ENCODE measurements at regions not wholly inside any gene's neighbourhood (a gene's known extent, or its start where the extent isn't known, plus 50 kb on each side); places are given as distances from the start of the nearest gene placed in this dataset.

DNA sequence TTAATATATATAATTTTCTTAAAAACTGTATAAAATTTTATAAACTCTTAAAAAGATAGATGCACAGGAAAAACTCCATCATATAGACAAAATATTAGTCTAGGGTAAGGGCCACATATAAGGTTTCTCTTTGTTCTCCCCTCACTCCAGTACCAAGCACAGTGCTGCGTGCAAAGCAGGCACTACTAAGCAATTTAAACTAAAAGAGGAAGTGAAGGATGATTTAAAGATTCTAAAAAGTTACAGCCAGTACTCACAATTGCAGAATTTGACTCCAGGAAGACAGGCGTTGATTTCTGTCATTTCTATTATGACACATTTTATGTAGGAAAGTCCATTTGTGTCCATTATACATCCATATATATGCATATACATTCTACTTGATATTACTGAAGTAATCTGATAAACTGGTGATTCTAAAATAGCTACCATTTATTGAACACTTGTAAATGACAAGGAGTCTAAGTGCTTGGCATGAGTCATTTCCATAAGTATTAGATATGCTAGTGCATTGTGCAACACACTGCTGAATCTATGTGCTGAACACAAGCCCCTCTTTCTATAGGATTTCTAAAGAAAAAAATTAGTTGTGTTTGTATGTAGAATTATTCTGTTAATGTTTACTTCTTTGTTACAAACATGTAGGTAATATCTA lies 785.5 kb upstream of the ARRDC4 start:
- Histone ChIP-seq H3K79me2 (ENCODE audit: control insufficient read depth, low read length) (no peaks in the 10 kb centered on the region), H3K9me2 (replicated peaks; ENCODE audit: control insufficient read depth, low read length) (no peaks in the 10 kb centered on the region), H3K4me3 (ENCODE audit: low read length) (no peak overlapping the region), H3K9me3 (ENCODE audit: control insufficient read depth, insufficient read depth, low read length) (no peaks in the 10 kb centered on the region), H3K4me2 (ENCODE audit: low read length) (no peak overlapping the region), H3K27me3 (ENCODE audit: control insufficient read depth, low read length) (no peaks in the 10 kb centered on the region), H3K27ac (ENCODE audit: low read depth, low read length) (no peak overlapping the region), H3K36me3 (ENCODE audit: control insufficient read depth, low read length) (no peaks in the 10 kb centered on the region), H3K4me1 (ENCODE audit: control insufficient read depth, low read length) (no peaks in the 10 kb centered on the region), H3F3A (ENCODE audit: control insufficient read depth, insufficient read depth) (no peaks in the 10 kb centered on the region), H4K20me1 (ENCODE audit: control insufficient read depth, insufficient read depth, low read depth, low read length) (no peaks in the 10 kb centered on the region)
- TF ChIP-seq EZH2phosphoT487 (IDR thresholded peaks at IDR 0.05; ENCODE audit: borderline replicate concordance, low read length): no peak
- TF ChIP-seq, protein P1, sequence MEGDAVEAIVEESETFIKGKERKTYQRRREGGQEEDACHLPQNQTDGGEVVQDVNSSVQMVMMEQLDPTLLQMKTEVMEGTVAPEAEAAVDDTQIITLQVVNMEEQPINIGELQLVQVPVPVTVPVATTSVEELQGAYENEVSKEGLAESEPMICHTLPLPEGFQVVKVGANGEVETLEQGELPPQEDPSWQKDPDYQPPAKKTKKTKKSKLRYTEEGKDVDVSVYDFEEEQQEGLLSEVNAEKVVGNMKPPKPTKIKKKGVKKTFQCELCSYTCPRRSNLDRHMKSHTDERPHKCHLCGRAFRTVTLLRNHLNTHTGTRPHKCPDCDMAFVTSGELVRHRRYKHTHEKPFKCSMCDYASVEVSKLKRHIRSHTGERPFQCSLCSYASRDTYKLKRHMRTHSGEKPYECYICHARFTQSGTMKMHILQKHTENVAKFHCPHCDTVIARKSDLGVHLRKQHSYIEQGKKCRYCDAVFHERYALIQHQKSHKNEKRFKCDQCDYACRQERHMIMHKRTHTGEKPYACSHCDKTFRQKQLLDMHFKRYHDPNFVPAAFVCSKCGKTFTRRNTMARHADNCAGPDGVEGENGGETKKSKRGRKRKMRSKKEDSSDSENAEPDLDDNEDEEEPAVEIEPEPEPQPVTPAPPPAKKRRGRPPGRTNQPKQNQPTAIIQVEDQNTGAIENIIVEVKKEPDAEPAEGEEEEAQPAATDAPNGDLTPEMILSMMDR (IDR thresholded peaks at IDR 0.05; ENCODE audit: low read depth, low read length, poor library complexity, severe bottlenecking): no peak

DNA sequence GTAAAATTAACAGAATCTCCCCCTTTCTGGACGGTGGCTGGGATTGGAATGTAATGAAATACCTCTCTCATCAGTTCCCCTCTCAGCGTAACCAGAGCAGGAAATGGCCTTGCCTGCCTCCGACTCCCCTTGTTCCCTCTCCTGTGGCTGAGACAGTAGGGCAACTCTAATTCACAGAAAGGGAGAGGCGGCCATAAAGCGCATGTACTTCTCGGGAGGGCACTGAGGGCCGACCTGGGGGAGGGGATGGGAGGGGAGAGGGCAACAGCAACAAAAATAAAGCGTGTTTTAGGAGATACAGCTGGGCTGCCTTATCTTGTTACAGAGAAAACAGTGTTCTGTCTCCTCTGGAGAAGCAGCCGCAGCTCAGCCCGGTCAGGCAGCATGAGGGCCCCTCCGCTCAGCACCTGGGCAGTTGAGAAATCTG lies 783.3 kb upstream of the ARRDC4 start:
- Histone ChIP-seq H3K4me1 (ENCODE audit: control insufficient read depth, low read length) (no peaks in the 10 kb centered on the region), H3K4me2 (ENCODE audit: low read length) (no peak overlapping the region), H4K20me1 (ENCODE audit: control insufficient read depth, insufficient read depth, low read depth, low read length) (no peaks in the 10 kb centered on the region), H3K9me2 (replicated peaks; ENCODE audit: control insufficient read depth, low read length) (no peaks in the 10 kb centered on the region), H3K27me3 (ENCODE audit: control insufficient read depth, low read length) (no peaks in the 10 kb centered on the region), H3F3A (ENCODE audit: control insufficient read depth, insufficient read depth) (no peaks in the 10 kb centered on the region), H3K79me2 (ENCODE audit: control insufficient read depth, low read length) (no peaks in the 10 kb centered on the region), H3K27ac (ENCODE audit: low read depth, low read length) (no peak overlapping the region), H3K36me3 (ENCODE audit: control insufficient read depth, low read length) (no peaks in the 10 kb centered on the region), H3K9me3 (ENCODE audit: control insufficient read depth, insufficient read depth, low read length) (no peaks in the 10 kb centered on the region), H3K4me3 (ENCODE audit: low read length) (no peak overlapping the region)
- TF ChIP-seq, protein P1 (IDR thresholded peaks at IDR 0.05; ENCODE audit: low read depth, low read length, poor library complexity, severe bottlenecking): no peak
- TF ChIP-seq EZH2phosphoT487 (IDR thresholded peaks at IDR 0.05; ENCODE audit: borderline replicate concordance, low read length): no peak

DNA sequence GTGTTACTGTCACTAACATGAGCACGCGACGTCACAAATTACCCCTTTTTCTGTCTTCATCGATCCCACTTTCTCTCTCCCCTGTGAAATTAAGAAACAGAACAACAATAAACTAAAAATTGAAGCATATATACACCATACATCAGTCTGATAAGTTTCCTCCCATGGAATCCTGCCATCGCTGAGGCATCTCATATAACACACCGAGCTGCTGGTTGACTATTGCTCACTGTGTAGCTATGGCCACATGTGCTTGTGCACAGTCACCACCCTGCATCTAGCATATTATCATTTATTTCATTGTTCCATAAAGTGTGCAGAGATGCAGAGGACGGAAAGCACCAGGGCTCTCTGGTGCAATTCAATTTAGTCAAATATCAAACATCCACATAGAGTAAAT lies 777.9 kb upstream of the ARRDC4 start:
- no peaks in the 10 kb centered on the region for H3K27me3 ChIP-seq (ENCODE audit: control insufficient read depth, low read length)
- no peaks in the 10 kb centered on the region for H3K79me2 ChIP-seq (ENCODE audit: control insufficient read depth, low read length)
- H3F3A ChIP-seq (ENCODE audit: control insufficient read depth, insufficient read depth): no peaks in the 10 kb centered on the region
- no peaks in the 10 kb centered on the region for H4K20me1 ChIP-seq (ENCODE audit: control insufficient read depth, insufficient read depth, low read depth, low read length)
- H3K4me1 ChIP-seq (ENCODE audit: control insufficient read depth, low read length): no peaks in the 10 kb centered on the region
- H3K9me2 ChIP-seq (replicated peaks; ENCODE audit: control insufficient read depth, low read length): no peaks in the 10 kb centered on the region
- H3K27ac ChIP-seq (ENCODE audit: low read depth, low read length): no peak overlapping the region
- no peak overlapping the region for H3K4me2 ChIP-seq (ENCODE audit: low read length)
- H3K36me3 ChIP-seq (ENCODE audit: control insufficient read depth, low read length): no peaks in the 10 kb centered on the region
- H3K9me3 ChIP-seq (ENCODE audit: control insufficient read depth, insufficient read depth, low read length): no peaks in the 10 kb centered on the region
- no peak overlapping the region for H3K4me3 ChIP-seq (ENCODE audit: low read length)
- TF ChIP-seq EZH2phosphoT487 (IDR thresholded peaks at IDR 0.05; ENCODE audit: borderline replicate concordance, low read length): no peak
- TF ChIP-seq, protein P1 (IDR thresholded peaks at IDR 0.05; ENCODE audit: low read depth, low read length, poor library complexity, severe bottlenecking): no peak
